ENCODE measurements at regions not wholly inside any gene's neighbourhood (a gene's known extent, or its start where the extent isn't known, plus 50 kb on each side); places are given as distances from the start of the nearest gene placed in this dataset.

DNA sequence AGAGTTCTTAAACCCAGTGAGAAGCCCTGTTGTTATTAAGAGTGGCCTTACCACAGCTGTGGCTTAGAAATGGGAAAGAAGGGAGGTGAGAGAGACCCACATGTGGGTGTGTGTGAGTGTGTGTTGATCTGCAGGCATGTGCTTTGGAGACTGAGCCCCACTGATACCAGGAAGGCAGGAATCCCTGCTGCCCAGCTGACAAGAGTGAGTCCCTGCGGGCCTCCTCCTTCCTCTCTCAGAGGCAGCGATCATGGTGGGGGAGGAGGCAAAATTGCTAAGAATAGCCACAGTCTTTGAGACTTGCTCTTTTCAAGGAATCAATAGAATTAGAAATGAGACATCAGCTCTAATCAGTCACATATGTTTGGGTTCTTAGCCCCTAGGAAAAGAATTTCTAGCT is 87.0 kb upstream of the WARS2 start:
- Histone ChIP-seq H3K27me3 (ENCODE audit: insufficient read depth, low read length) (no peaks in the 10 kb centered on the region), H4K20me1 (ENCODE audit: insufficient read depth) (no peaks in the 10 kb centered on the region), H3K9me3 (ENCODE audit: control insufficient read depth in 1 of 2, insufficient read depth in 1 of 2, low read depth in 1 of 2, low read length in 2 of 2) (no peaks in the 10 kb centered on the region), H3K9me2 (ENCODE audit: insufficient read depth) (no peaks in the 10 kb centered on the region), H3K36me3 (ENCODE audit: control insufficient read depth in 1 of 2, insufficient read depth in 2 of 2, low read length in 2 of 2) (no peaks in the 10 kb centered on the region), H3K27ac (ENCODE audit: low read depth, low read length) (no peak overlapping the region), H3K4me3 (replicated peaks in 1 of 2; ENCODE audit: low read depth in 1 of 2, low read length in 2 of 2) (no peak overlapping the region), H3K4me2 (ENCODE audit: low read length) (no peak overlapping the region), H3K79me2 (ENCODE audit: insufficient read depth, low read length) (no peaks in the 10 kb centered on the region), H3K9ac (ENCODE audit: low read length) (no peak overlapping the region), H2AFZ (ENCODE audit: low read depth, low read length, poor library complexity, severe bottlenecking) (no peak overlapping the region), H3K4me1 (ENCODE audit: control insufficient read depth in 1 of 2, insufficient read depth in 2 of 2, low read length in 2 of 2) (no peaks in the 10 kb centered on the region)
- TF ChIP-seq EZH2 (IDR thresholded peaks at IDR 0.05): no peak
- TF ChIP-seq POLR2A (IDR thresholded peaks at IDR 0.05; ENCODE audit: borderline replicate concordance, extremely low read depth, insufficient read depth, insufficient read length): no peak
- no peak for TF ChIP-seq JUND (IDR thresholded peaks at IDR 0.05)
- TF ChIP-seq, protein P1, sequence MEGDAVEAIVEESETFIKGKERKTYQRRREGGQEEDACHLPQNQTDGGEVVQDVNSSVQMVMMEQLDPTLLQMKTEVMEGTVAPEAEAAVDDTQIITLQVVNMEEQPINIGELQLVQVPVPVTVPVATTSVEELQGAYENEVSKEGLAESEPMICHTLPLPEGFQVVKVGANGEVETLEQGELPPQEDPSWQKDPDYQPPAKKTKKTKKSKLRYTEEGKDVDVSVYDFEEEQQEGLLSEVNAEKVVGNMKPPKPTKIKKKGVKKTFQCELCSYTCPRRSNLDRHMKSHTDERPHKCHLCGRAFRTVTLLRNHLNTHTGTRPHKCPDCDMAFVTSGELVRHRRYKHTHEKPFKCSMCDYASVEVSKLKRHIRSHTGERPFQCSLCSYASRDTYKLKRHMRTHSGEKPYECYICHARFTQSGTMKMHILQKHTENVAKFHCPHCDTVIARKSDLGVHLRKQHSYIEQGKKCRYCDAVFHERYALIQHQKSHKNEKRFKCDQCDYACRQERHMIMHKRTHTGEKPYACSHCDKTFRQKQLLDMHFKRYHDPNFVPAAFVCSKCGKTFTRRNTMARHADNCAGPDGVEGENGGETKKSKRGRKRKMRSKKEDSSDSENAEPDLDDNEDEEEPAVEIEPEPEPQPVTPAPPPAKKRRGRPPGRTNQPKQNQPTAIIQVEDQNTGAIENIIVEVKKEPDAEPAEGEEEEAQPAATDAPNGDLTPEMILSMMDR (IDR thresholded peaks at IDR 0.05 in 2 of 3, conservative IDR thresholded peaks at IDR 0.05 in 1 of 3; ENCODE audit: borderline replicate concordance in 1 of 3, insufficient read depth in 1 of 3, low read depth in 2 of 3, low read length in 2 of 3): no peak
- TF ChIP-seq SRF (IDR thresholded peaks at IDR 0.05; ENCODE audit: low read depth): no peak
- TF ChIP-seq CBX3 (IDR thresholded peaks at IDR 0.05; ENCODE audit: low read depth): no peak
- no peak for TF ChIP-seq YY1 (IDR thresholded peaks at IDR 0.05; ENCODE audit: extremely low read depth, insufficient replicate concordance, low read depth, low read length)
- TF ChIP-seq POLR2AphosphoS5 (IDR thresholded peaks at IDR 0.05; ENCODE audit: low read depth, low read length): no peak
- TF ChIP-seq, protein P2, sequence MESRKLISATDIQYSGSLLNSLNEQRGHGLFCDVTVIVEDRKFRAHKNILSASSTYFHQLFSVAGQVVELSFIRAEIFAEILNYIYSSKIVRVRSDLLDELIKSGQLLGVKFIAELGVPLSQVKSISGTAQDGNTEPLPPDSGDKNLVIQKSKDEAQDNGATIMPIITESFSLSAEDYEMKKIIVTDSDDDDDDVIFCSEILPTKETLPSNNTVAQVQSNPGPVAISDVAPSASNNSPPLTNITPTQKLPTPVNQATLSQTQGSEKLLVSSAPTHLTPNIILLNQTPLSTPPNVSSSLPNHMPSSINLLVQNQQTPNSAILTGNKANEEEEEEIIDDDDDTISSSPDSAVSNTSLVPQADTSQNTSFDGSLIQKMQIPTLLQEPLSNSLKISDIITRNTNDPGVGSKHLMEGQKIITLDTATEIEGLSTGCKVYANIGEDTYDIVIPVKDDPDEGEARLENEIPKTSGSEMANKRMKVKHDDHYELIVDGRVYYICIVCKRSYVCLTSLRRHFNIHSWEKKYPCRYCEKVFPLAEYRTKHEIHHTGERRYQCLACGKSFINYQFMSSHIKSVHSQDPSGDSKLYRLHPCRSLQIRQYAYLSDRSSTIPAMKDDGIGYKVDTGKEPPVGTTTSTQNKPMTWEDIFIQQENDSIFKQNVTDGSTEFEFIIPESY (IDR thresholded peaks at IDR 0.05; ENCODE audit: extremely low read depth, insufficient replicate concordance, low read length): no peak
- TF ChIP-seq, protein P3, sequence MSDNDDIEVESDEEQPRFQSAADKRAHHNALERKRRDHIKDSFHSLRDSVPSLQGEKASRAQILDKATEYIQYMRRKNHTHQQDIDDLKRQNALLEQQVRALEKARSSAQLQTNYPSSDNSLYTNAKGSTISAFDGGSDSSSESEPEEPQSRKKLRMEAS (IDR thresholded peaks at IDR 0.05): no peak
- no peak for TF ChIP-seq TCF7L2 (IDR thresholded peaks at IDR 0.05; ENCODE audit: borderline replicate concordance, extremely low read depth, insufficient read depth, insufficient read length)
- ATAC-seq (no peak), DNase-seq (ENCODE audit: low read depth, low spot score) (no peak)
- RAD21 ChIA-PET (ENCODE audit: low non-redundant PET in 1 of 2, low total read pairs in 2 of 2, uncharacterized antibody in 2 of 2, unreplicated experiment in 2 of 2): no interaction called here
- BruUV-seq (replicated peaks): no TSS peak
- intact Hi-C loops (cut with micrococcal nuclease): loop anchor here (5.0 kb wide), 1 partner anchor 45 kb away; no protein-coding TSS in a partner anchor
- POLR2A ChIA-PET: no interaction called here
- CTCF ChIA-PET: no interaction called here

Measured in HCT116 (cell line).